IMR-90 (cell line): ENCODE measurements at regions not wholly inside any gene's neighbourhood (a gene's known extent, or its start where the extent isn't known, plus 50 kb on each side); places are given as distances from the start of the nearest gene placed in this dataset.
A peak's percentile ranks its signal among the peaks of the same experiment; 100 is the strongest.

ENCODE experiments used
- ATAC-seq: fragments of 200-7000 bp; cut with Tn5 transposase; 2 replicates; pipeline ENCODE4 v1.9.1; 2020; ENCODE audit warnings: low read depth, mild to moderate bottlenecking, moderate library complexity
- BruUV-seq: library from RNA; stranded (reverse); fragments of 400-500 nt; replicated peaks from 2 replicates; lab custom pipeline; 2021; lab: Mats Ljungman, UMichigan
- CTCF ChIA-PET: fragments of 300-600 bp; formaldehyde crosslinking; extraction: SDS; loops from one replicate; lab custom pipeline; 2021; ENCODE audit warnings: antibody characterized with exemption; lab: Yijun Ruan, JAX
- POLR2A ChIA-PET: fragments of 300-600 bp; sonication (Branson Sonifier 250); formaldehyde crosslinking; loops from one replicate; lab custom pipeline; 2022; ENCODE audit warnings: antibody characterized with exemption; ENCODE audit not compliant: unreplicated experiment; lab: Charles Lee
- DNase-seq: peaks from one replicate; pipeline ENCODE4 v3.0.0; 2013
- H2AFZ ChIP-seq: replicated peaks from 2 replicates; pipeline ENCODE3; 2013; ENCODE audit warnings: low read length, mild to moderate bottlenecking; ENCODE audit not compliant: poor library complexity
- H2AK5ac ChIP-seq: 2 replicates; pipeline ENCODE4 v1.6.1; 2013; ENCODE audit warnings: low read depth, low read length, inconsistent platforms
- H2AK9ac ChIP-seq: replicated peaks from 2 replicates; pipeline ENCODE3; 2013; ENCODE audit warnings: mild to moderate bottlenecking, low read depth, low read length, moderate library complexity; ENCODE audit not compliant: poor library complexity
- H2BK120ac ChIP-seq: 2 replicates; pipeline ENCODE4 v1.6.1; 2013; ENCODE audit warnings: low read depth, low read length, inconsistent platforms
- H2BK15ac ChIP-seq: 3 replicates; pipeline ENCODE4 v1.6.1; 2013; ENCODE audit warnings: low read depth, low read length, inconsistent platforms
- H2BK20ac ChIP-seq: 2 replicates; pipeline ENCODE4 v1.6.1; 2013; ENCODE audit warnings: low read depth, mild to moderate bottlenecking, inconsistent platforms, low read length, moderate library complexity
- H2BK5ac ChIP-seq: 2 replicates; pipeline ENCODE4 v1.6.1; 2013; ENCODE audit warnings: mild to moderate bottlenecking, low read depth, low read length, inconsistent platforms; ENCODE audit not compliant: poor library complexity, severe bottlenecking
- H3K14ac ChIP-seq: replicated peaks from 2 replicates; pipeline ENCODE4 v1.6.1; 2013; ENCODE audit warnings: low read depth, low read length, inconsistent platforms
- H3K18ac ChIP-seq: 2 replicates; pipeline ENCODE4 v1.6.1; 2013; ENCODE audit warnings: low read depth, low read length, control low read depth
- H3K23ac ChIP-seq: 2 replicates; pipeline ENCODE4 v1.6.1; 2013; ENCODE audit warnings: low read depth, low read length, inconsistent platforms
- H3K27ac ChIP-seq: 2 replicates; pipeline ENCODE4 v1.5.1; 2013; ENCODE audit warnings: mild to moderate bottlenecking, control low read depth, low read length; ENCODE audit not compliant: insufficient read depth
- H3K27me3 ChIP-seq: 2 replicates; pipeline ENCODE4 v1.6.1; 2013; ENCODE audit warnings: low read length; ENCODE audit not compliant: control insufficient read depth, insufficient read depth
- H3K36me3 ChIP-seq: 2 replicates; pipeline ENCODE4 v1.6.1; 2013; ENCODE audit warnings: low read length, mixed read lengths; ENCODE audit not compliant: control insufficient read depth, insufficient read depth
- H3K4ac ChIP-seq: 2 replicates; pipeline ENCODE4 v1.6.1; 2013; ENCODE audit warnings: low read depth, low read length, inconsistent platforms
- H3K4me1 ChIP-seq: 2 replicates; pipeline ENCODE4 v1.6.1; 2013; ENCODE audit warnings: low read length, mixed read lengths; ENCODE audit not compliant: control insufficient read depth, insufficient read depth
- H3K4me2 ChIP-seq: 2 replicates; pipeline ENCODE4 v1.6.1; 2013; ENCODE audit warnings: low read depth, mild to moderate bottlenecking, control low read depth, low read length, moderate library complexity
- H3K4me3 ChIP-seq: 2 replicates; pipeline ENCODE4 v1.5.1; 2013; ENCODE audit warnings: low read depth, mild to moderate bottlenecking, control low read depth, low read length, moderate library complexity; ENCODE audit not compliant: insufficient read depth
- H3K56ac ChIP-seq: 2 replicates; pipeline ENCODE4 v1.6.1; 2013; ENCODE audit warnings: low read length, inconsistent platforms; ENCODE audit not compliant: insufficient read depth; ENCODE audit errors: extremely low read depth
- H3K79me1 ChIP-seq, 2 experiments: 2 replicates each; pipeline ENCODE4 v1.6.1; 2013; ENCODE audit warnings: low read length in 2 of 2, inconsistent platforms in 1 of 2, low read depth in 1 of 2
- H3K9ac ChIP-seq: 2 replicates; pipeline ENCODE4 v1.6.1; 2013; ENCODE audit warnings: low read depth, low read length, control low read depth
- H3K9me1 ChIP-seq: 2 replicates; pipeline ENCODE4 v1.6.1; 2013; ENCODE audit warnings: low read length, inconsistent platforms; ENCODE audit not compliant: insufficient read depth
- H3K9me3 ChIP-seq: 2 replicates; pipeline ENCODE4 v1.6.1; 2013; ENCODE audit warnings: low read length; ENCODE audit not compliant: control insufficient read depth, insufficient read depth
- H4K20me1 ChIP-seq: 2 replicates; pipeline ENCODE4 v1.6.1; 2013; ENCODE audit warnings: low read length, inconsistent platforms; ENCODE audit not compliant: insufficient read depth
- H4K5ac ChIP-seq: 2 replicates; pipeline ENCODE4 v1.6.1; 2013; ENCODE audit warnings: mild to moderate bottlenecking, low read depth, low read length, control low read depth
- H4K8ac ChIP-seq, 2 experiments: 2 replicates each; pipeline ENCODE4 v1.6.1; 2013; ENCODE audit warnings: low read depth in 2 of 2, low read length in 2 of 2, control low read depth in 1 of 2, inconsistent platforms in 1 of 2
- H4K91ac ChIP-seq: 2 replicates; pipeline ENCODE4 v1.6.1; 2013; ENCODE audit warnings: low read depth, low read length, inconsistent platforms; ENCODE audit not compliant: insufficient read depth
- BHLHE40 ChIP-seq: fragments of 150-350 bp; IDR thresholded peaks from 2 replicates; pipeline ENCODE4 v1.6.1; 2016; ENCODE audit warnings: mild to moderate bottlenecking, low read depth, low read length
- CEBPB ChIP-seq: IDR thresholded peaks from 2 replicates; pipeline ENCODE4 v1.6.1; 2012; ENCODE audit warnings: low read depth, low read length, improper control_type of control experiment
- CHD1 ChIP-seq: IDR thresholded peaks from 2 replicates; pipeline ENCODE4 v1.6.1; 2012; ENCODE audit warnings: low read depth, low read length, improper control_type of control experiment
- CTCF ChIP-seq: conservative IDR thresholded peaks from 2 replicates; pipeline ENCODE4 v1.5.1; 2012; ENCODE audit warnings: mild to moderate bottlenecking, low read depth, low read length, improper control_type of control experiment
- ELK1 ChIP-seq: fragments of 150-350 bp; IDR thresholded peaks from 2 replicates; pipeline ENCODE4 v1.6.1; 2016; ENCODE audit warnings: low read depth, mild to moderate bottlenecking, low read length, moderate library complexity, borderline replicate concordance
- FOS ChIP-seq: fragments of 150-350 bp; IDR thresholded peaks from 2 replicates; pipeline ENCODE4 v1.6.1; 2016; ENCODE audit warnings: low read depth, low read length
- MAFK ChIP-seq: IDR thresholded peaks from 2 replicates; pipeline ENCODE4 v1.6.1; 2012; ENCODE audit warnings: low read depth, low read length, improper control_type of control experiment
- MAZ ChIP-seq: IDR thresholded peaks from 2 replicates; pipeline ENCODE4 v1.6.1; 2012; ENCODE audit warnings: low read depth, mild to moderate bottlenecking, low read length, improper control_type of control experiment, moderate library complexity, borderline replicate concordance
- MXI1 ChIP-seq: IDR thresholded peaks from 2 replicates; pipeline ENCODE4 v1.6.1; 2012; ENCODE audit warnings: low read depth, mild to moderate bottlenecking, low read length, moderate library complexity, borderline replicate concordance
- NFE2L2 ChIP-seq: fragments of 150-350 bp; IDR thresholded peaks from 2 replicates; pipeline ENCODE4 v1.6.1; 2016; ENCODE audit warnings: low read depth, mild to moderate bottlenecking, low read length
- POLR2A ChIP-seq: IDR thresholded peaks from 2 replicates; pipeline ENCODE4 v1.6.1; 2012; ENCODE audit warnings: mild to moderate bottlenecking, low read depth, low read length
- RAD21 ChIP-seq: IDR thresholded peaks from 2 replicates; pipeline ENCODE4 v1.6.1; 2012; ENCODE audit warnings: low read length, improper control_type of control experiment
- RCOR1 ChIP-seq: IDR thresholded peaks from 2 replicates; pipeline ENCODE4 v1.6.1; 2012; ENCODE audit warnings: mild to moderate bottlenecking, low read length, improper control_type of control experiment; ENCODE audit not compliant: insufficient replicate concordance
- RFX5 ChIP-seq: IDR thresholded peaks from 2 replicates; pipeline ENCODE4 v1.8.0; 2012; ENCODE audit warnings: low read depth, mild to moderate bottlenecking, low read length, moderate library complexity
- SMC3 ChIP-seq: fragments of 150-350 bp; IDR thresholded peaks from 2 replicates; pipeline ENCODE4 v1.6.1; 2016; ENCODE audit warnings: low read depth, mild to moderate bottlenecking, antibody characterized with exemption, low read length, moderate library complexity
- USF2 ChIP-seq: fragments of 150-350 bp; IDR thresholded peaks from 2 replicates; pipeline ENCODE4 v1.6.1; 2017; ENCODE audit warnings: mild to moderate bottlenecking, antibody characterized with exemption, low read length, low read depth
- WGBS, 2 experiments: methylation state at CpG; one replicate each; pipeline versions ENCODE4 v1.1.5 to v1.1.7; 2013; ENCODE audit warnings: missing lambda C conversion rate in 2 of 2; ENCODE audit not compliant: insufficient read length in 1 of 2; ENCODE audit errors: extremely low coverage in 2 of 2; 5-methylcytosine and 5-hydroxymethylcytosine counted together
- dilution Hi-C: fragments of 300-500 bp; cut with HindIII; formaldehyde crosslinking; loops from one replicate; pipeline ENCODE4 v1.14.3; 2018; ENCODE audit warnings: low sequenced_read_pairs; ENCODE audit not compliant: unreplicated experiment
- in situ Hi-C: fragments of 300-500 bp; cut with MboI; formaldehyde crosslinking; loops from 3 replicates; pipeline ENCODE4 v1.14.3; 2019; ENCODE audit warnings: low sequenced_read_pairs, inconsistent platforms, mixed read lengths
- intact Hi-C: fragments of 100-400 bp; cut with micrococcal nuclease; formaldehyde crosslinking; loops from 2 replicates; pipeline ENCODE4 v1.10.0; 2022

- Histone ChIP-seq H2AK9ac (no peak overlapping the region), H2BK5ac (no peak overlapping the region), H3K79me1 (no peaks in the 10 kb centered on the region), H3K4me1 (peaks cover 3% of the 10 kb centered on the region; the same call in 1 of the 2 replicates), H2BK15ac (no peak overlapping the region), H4K8ac (no peak overlapping the region), H2BK120ac (peak overlapping the region; percentile 3; the same call in 1 of the 2 replicates), H3K27me3 (no peaks in the 10 kb centered on the region), H3K4me3 (no peak overlapping the region), H3K9ac (no peak overlapping the region), H3K36me3 (no peaks in the 10 kb centered on the region), H3K9me3 (no peaks in the 10 kb centered on the region), H3K27ac (no peak overlapping the region), H2AFZ (no peak overlapping the region), H3K56ac (no peak overlapping the region), H3K9me1 (no peaks in the 10 kb centered on the region), H3K4ac (peak overlapping the region; percentile 0; the same call in 1 of the 2 replicates), H4K91ac (no peak overlapping the region), H3K14ac (0 out of 2 replicates have a peak overlapping the region, but pooled peaks have one; percentile 43), H3K4me2 (no peak overlapping the region), H4K20me1 (no peaks in the 10 kb centered on the region), H4K5ac (no peak overlapping the region), H2BK20ac (no peak overlapping the region), H3K23ac (no peak overlapping the region), H2AK5ac (no peak overlapping the region), H3K18ac (no peak overlapping the region; the same call in 1 of the 2 replicates)
- CTCF ChIA-PET: no interaction called here
- TF ChIP-seq SMC3 (no peak), MAFK (no peak), CHD1 (no peak), CTCF (no peak), BHLHE40 (no peak), NFE2L2 (no peak), FOS (no peak), MAZ (no peak), MXI1 (no peak), CEBPB (no peak), ELK1 (no peak), RAD21 (no peak), POLR2A (no peak), RFX5 (no peak), USF2 (no peak), RCOR1 (no peak)
- POLR2A ChIA-PET: no interaction called here
- no TSS peak for BruUV-seq
- dilution Hi-C loops: no loop called here
- in situ Hi-C loops: no loop called here
- intact Hi-C loops: no loop called here
- no peak for ATAC-seq
- no CpG with 5 or more reads among the region's 2 CpGs for WGBS, 2 experiments
- DNase-seq: peak; percentile 9
Measured at GRCh38 chr17:15124264-15124595, 140.9 kb downstream of the PMP22 start.
